Lung (tissue), 11 donors: ENCODE measurements at regions not wholly inside any gene's neighbourhood (a gene's known extent, or its start where the extent isn't known, plus 50 kb on each side); places are given as distances from the start of the nearest gene placed in this dataset.

Experiments used
- ATAC-seq: fragments of 200-7000 bp; cut with Tn5 transposase; one replicate; pipeline ENCODE4 v1.9.1; 2020; ENCODE audit warnings: moderate number of reproducible peaks; ENCODE audit not compliant: insufficient read depth, low FRiP score
- DNase-seq, 3 donors: peaks; one replicate each; pipeline ENCODE4 v3.0.0-alpha.2; 2013 to 2017
- H3K27ac ChIP-seq, 2 donors: one replicate each; pipeline ENCODE4 v1.5.1; 2013; ENCODE audit warnings: mild to moderate bottlenecking in 2 of 2, moderate library complexity in 2 of 2, control low read depth in 1 of 2, inconsistent platforms in 1 of 2, low read depth in 1 of 2, low read length in 1 of 2
- H3K27me3 ChIP-seq, 3 donors: one replicate each; pipeline ENCODE4 v1.5.1; 2013; ENCODE audit warnings: low read length in 2 of 3; ENCODE audit not compliant: control insufficient read depth in 3 of 3, insufficient read depth in 3 of 3
- H3K36me3 ChIP-seq, 4 donors: one replicate each; pipeline ENCODE4 v1.5.1; 2013; ENCODE audit warnings: low read length in 4 of 4, mild to moderate bottlenecking in 1 of 4, moderate library complexity in 1 of 4; ENCODE audit not compliant: control insufficient read depth in 4 of 4, insufficient read depth in 4 of 4
- H3K4me1 ChIP-seq, 5 donors: one replicate each; pipeline ENCODE4 v1.5.1; 2013; ENCODE audit warnings: low read length in 5 of 5, mild to moderate bottlenecking in 2 of 5, moderate library complexity in 1 of 5; ENCODE audit not compliant: control insufficient read depth in 5 of 5, insufficient read depth in 5 of 5
- H3K4me3 ChIP-seq: one replicate; pipeline ENCODE4 v1.5.1; 2013; ENCODE audit warnings: mild to moderate bottlenecking, control low read depth, moderate library complexity
- H3K9ac ChIP-seq, 2 donors: one replicate each; pipeline ENCODE4 v1.5.1; 2013; ENCODE audit warnings: low read length in 2 of 2, control low read depth in 1 of 2; ENCODE audit not compliant: insufficient read depth in 1 of 2
- H3K9me3 ChIP-seq, 4 donors: one replicate each; pipeline ENCODE4 v1.5.1; 2013; ENCODE audit warnings: low read length in 3 of 4, mild to moderate bottlenecking in 1 of 4, moderate library complexity in 1 of 4; ENCODE audit not compliant: control insufficient read depth in 4 of 4, insufficient read depth in 3 of 4
- CTCF ChIP-seq: IDR thresholded peaks from 2 replicates; pipeline ENCODE4 v1.5.1; 2012; ENCODE audit warnings: mild to moderate bottlenecking; ENCODE audit errors: control extremely low read depth, extremely low read depth
- WGBS, 2 donors: extraction: QIAGEN DNeasy Blood & Tissue Kit; methylation state at CpG; one replicate each; pipeline ENCODE4 v1.1.7; 2013; 5-methylcytosine and 5-hydroxymethylcytosine counted together
- donor health status: control.
- donor health status: control.
- donor health status: Bipolar disorder and iron deficiency.
- donor health status: healthy.
- donor health status: DM: yes; HTN: yes; CAD: no.

- no peak for ATAC-seq
- Histone ChIP-seq H3K4me3 (no peak overlapping the region), H3K9me3 (peaks cover 0 to 2% (median 0%) of the 10 kb centered on the region in 4 donors), H3K4me1 (no peaks in the 10 kb centered on the region), H3K27me3 (no peaks in the 10 kb centered on the region), H3K9ac (no peak overlapping the region), H3K36me3 (no peaks in the 10 kb centered on the region), H3K27ac (no peak overlapping the region)
- 76% methylated on average over 2 of the region's 2 CpGs for WGBS, 2 donors
- TF ChIP-seq CTCF = no peak
- no peak for DNase-seq
Observed at GRCh38 chr21:25425156-25425555, 182.1 kb downstream of the MRPL39 start.

DNA sequence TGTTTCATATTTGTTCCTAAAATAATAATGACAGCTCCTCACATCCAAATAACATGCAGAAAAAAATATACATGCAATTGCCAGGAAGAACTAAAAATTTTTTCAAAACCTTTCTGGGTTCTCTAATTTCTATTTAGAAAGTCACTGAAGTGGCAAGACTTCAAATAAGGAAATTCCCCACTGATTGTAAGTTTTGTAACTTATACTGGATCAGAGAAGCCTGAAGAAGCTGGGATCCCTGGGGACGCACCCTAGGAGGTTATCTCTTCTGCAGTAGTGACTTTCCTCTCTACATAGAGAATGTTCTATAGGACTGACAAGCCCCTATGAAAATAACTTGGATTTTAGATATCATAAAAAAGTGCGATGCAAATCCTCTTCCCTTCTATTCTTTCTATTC is 182.6 kb downstream of the MRPL39 start:
- no peak for ATAC-seq
- WGBS, 2 donors = 74 to 81% methylated on average over 2 of the region's 2 CpGs

GRCh38 chr21:25424048-25424447 is 183.2 kb downstream of the MRPL39 start:
- no peak for DNase-seq
- Histone ChIP-seq H3K36me3 (no peaks in the 10 kb centered on the region), H3K4me1 (no peaks in the 10 kb centered on the region), H3K9me3 (no peaks in the 10 kb centered on the region), H3K27me3 (no peaks in the 10 kb centered on the region), H3K27ac (no peak overlapping the region), H3K9ac (no peak overlapping the region), H3K4me3 (no peak overlapping the region)
- 79 to 94% methylated on average over 4 of the region's 4 CpGs for WGBS, 2 donors
- no peak for TF ChIP-seq CTCF
- no peak for ATAC-seq

More for the DNA sequence above, 182.6 kb downstream of the MRPL39 start:
- H3K4me1 ChIP-seq = no peaks in the 10 kb centered on the region
- H3K9ac ChIP-seq = no peak overlapping the region
- H3K9me3 ChIP-seq = no peaks in the 10 kb centered on the region
- H3K36me3 ChIP-seq = no peaks in the 10 kb centered on the region
- no peak overlapping the region for H3K4me3 ChIP-seq
- no peak for DNase-seq
- H3K27me3 ChIP-seq = no peaks in the 10 kb centered on the region
- H3K27ac ChIP-seq = no peak overlapping the region
- no peak for TF ChIP-seq CTCF
